IPS-15b (cell line): ENCODE measurements at regions not wholly inside any gene's neighbourhood (a gene's known extent, or its start where the extent isn't known, plus 50 kb on each side); places are given as distances from the start of the nearest gene placed in this dataset.

Source experiments
- H3K27me3 ChIP-seq: one replicate; pipeline ENCODE4 v1.6.1; 2013; ENCODE audit warnings: low read length; ENCODE audit not compliant: control insufficient read depth, insufficient read depth
- H3K36me3 ChIP-seq: one replicate; pipeline ENCODE4 v1.6.1; 2013; ENCODE audit warnings: low read length; ENCODE audit not compliant: control insufficient read depth, insufficient read depth
- H3K4me1 ChIP-seq: one replicate; pipeline ENCODE4 v1.6.1; 2013; ENCODE audit warnings: mild to moderate bottlenecking, low read length; ENCODE audit not compliant: control insufficient read depth, insufficient read depth
- H3K4me3 ChIP-seq: one replicate; pipeline ENCODE4 v1.5.1; 2013; ENCODE audit warnings: low read depth, low read length
- H3K9ac ChIP-seq: one replicate; pipeline ENCODE4 v1.6.1; 2013; ENCODE audit warnings: low read depth, mild to moderate bottlenecking, low read length
- H3K9me3 ChIP-seq: one replicate; pipeline ENCODE4 v1.6.1; 2013; ENCODE audit warnings: mild to moderate bottlenecking, low read length; ENCODE audit not compliant: control insufficient read depth, insufficient read depth

- Histone ChIP-seq H3K4me3 (no peak overlapping the region), H3K4me1 (peaks cover 2% of the 10 kb centered on the region), H3K9me3 (no peaks in the 10 kb centered on the region), H3K9ac (no peak overlapping the region), H3K36me3 (no peaks in the 10 kb centered on the region), H3K27me3 (no peaks in the 10 kb centered on the region)
Observed at GRCh38 chr13:107144432-107144831, 576.5 kb upstream of the ARGLU1 start.

- Histone ChIP-seq H3K4me3 (no peak overlapping the region), H3K27me3 (no peaks in the 10 kb centered on the region), H3K4me1 (peaks cover 2% of the 10 kb centered on the region), H3K9ac (no peak overlapping the region), H3K36me3 (no peaks in the 10 kb centered on the region), H3K9me3 (no peaks in the 10 kb centered on the region)
Observed at GRCh38 chr13:107141767-107142166, 573.8 kb upstream of the ARGLU1 start.

GRCh38 chr13:107139006-107139405, 571.1 kb upstream of the ARGLU1 start:
- Histone ChIP-seq H3K4me3 (no peak overlapping the region), H3K9me3 (no peaks in the 10 kb centered on the region), H3K4me1 (peaks cover 2% of the 10 kb centered on the region), H3K9ac (no peak overlapping the region), H3K27me3 (no peaks in the 10 kb centered on the region), H3K36me3 (no peaks in the 10 kb centered on the region)

GRCh38 chr13:107138486-107138885, 570.5 kb upstream of the ARGLU1 start:
- Histone ChIP-seq H3K4me3 (no peak overlapping the region), H3K9me3 (no peaks in the 10 kb centered on the region), H3K9ac (no peak overlapping the region), H3K27me3 (no peaks in the 10 kb centered on the region), H3K4me1 (peaks cover 2% of the 10 kb centered on the region), H3K36me3 (no peaks in the 10 kb centered on the region)

GRCh38 chr13:107133950-107134349, 566.0 kb upstream of the ARGLU1 start:
- H3K36me3 ChIP-seq = no peaks in the 10 kb centered on the region
- H3K27me3 ChIP-seq = no peaks in the 10 kb centered on the region
- H3K9me3 ChIP-seq = no peaks in the 10 kb centered on the region
- H3K9ac ChIP-seq = no peak overlapping the region
- no peaks in the 10 kb centered on the region for H3K4me1 ChIP-seq
- H3K4me3 ChIP-seq = no peak overlapping the region

- Histone ChIP-seq H3K4me1 (no peaks in the 10 kb centered on the region), H3K9ac (no peak overlapping the region), H3K4me3 (no peak overlapping the region), H3K9me3 (no peaks in the 10 kb centered on the region), H3K27me3 (no peaks in the 10 kb centered on the region), H3K36me3 (no peaks in the 10 kb centered on the region)
Observed at GRCh38 chr13:107130566-107130965, 562.6 kb upstream of the ARGLU1 start.

- no peaks in the 10 kb centered on the region for H3K36me3 ChIP-seq
- no peaks in the 10 kb centered on the region for H3K4me1 ChIP-seq
- no peaks in the 10 kb centered on the region for H3K9me3 ChIP-seq
- no peak overlapping the region for H3K9ac ChIP-seq
- no peaks in the 10 kb centered on the region for H3K27me3 ChIP-seq
- no peak overlapping the region for H3K4me3 ChIP-seq
Observed at GRCh38 chr13:107124730-107125129, 556.8 kb upstream of the ARGLU1 start.

- Histone ChIP-seq H3K4me3 (no peak overlapping the region), H3K36me3 (no peaks in the 10 kb centered on the region), H3K27me3 (no peaks in the 10 kb centered on the region), H3K9ac (no peak overlapping the region), H3K4me1 (no peaks in the 10 kb centered on the region), H3K9me3 (no peaks in the 10 kb centered on the region)
Observed at GRCh38 chr13:107124129-107124718, 556.3 kb upstream of the ARGLU1 start.

- no peaks in the 10 kb centered on the region for H3K4me1 ChIP-seq
Observed at GRCh38 chr13:107121793-107122192, 553.9 kb upstream of the ARGLU1 start.

GRCh38 chr13:107119989-107120881, 552.3 kb upstream of the ARGLU1 start:
- no peaks in the 10 kb centered on the region for H3K36me3 ChIP-seq
- H3K4me1 ChIP-seq = no peaks in the 10 kb centered on the region
- H3K9ac ChIP-seq = no peak overlapping the region
- H3K9me3 ChIP-seq = no peaks in the 10 kb centered on the region
- H3K4me3 ChIP-seq = no peak overlapping the region
- H3K27me3 ChIP-seq = no peaks in the 10 kb centered on the region

More at GRCh38 chr13:107121793-107122192, 553.9 kb upstream of the ARGLU1 start:
- Histone ChIP-seq H3K9me3 (no peaks in the 10 kb centered on the region), H3K36me3 (no peaks in the 10 kb centered on the region), H3K9ac (no peak overlapping the region), H3K27me3 (no peaks in the 10 kb centered on the region), H3K4me3 (no peak overlapping the region)

GRCh38 chr13:107118506-107118905, 550.6 kb upstream of the ARGLU1 start:
- H3K4me1 ChIP-seq = no peaks in the 10 kb centered on the region
- no peaks in the 10 kb centered on the region for H3K36me3 ChIP-seq
- no peak overlapping the region for H3K4me3 ChIP-seq
- no peaks in the 10 kb centered on the region for H3K27me3 ChIP-seq
- H3K9me3 ChIP-seq = no peaks in the 10 kb centered on the region
- H3K9ac ChIP-seq = no peak overlapping the region
